Esophagus mucosa (tissue), 1 donor: ENCODE measurements at regions not wholly inside any gene's neighbourhood (a gene's known extent, or its start where the extent isn't known, plus 50 kb on each side); places are given as distances from the start of the nearest gene placed in this dataset.
"Not testable (repeated sequence)": the region's sequence is repeated elsewhere in the genome, so short reads cannot be mapped to it uniquely, and the experiment has no call there.

ENCODE experiments used
- ATAC-seq: fragments of 200-7000 bp; cut with Tn5 transposase; one replicate; pipeline ENCODE4 v1.9.1; 2020
- donor health status: DM: yes; HTN: yes; CAD: no.

GRCh38 chr15:26259581-26259980, 396.5 kb upstream of the ATP10A start:
- no peak for ATAC-seq

DNA sequence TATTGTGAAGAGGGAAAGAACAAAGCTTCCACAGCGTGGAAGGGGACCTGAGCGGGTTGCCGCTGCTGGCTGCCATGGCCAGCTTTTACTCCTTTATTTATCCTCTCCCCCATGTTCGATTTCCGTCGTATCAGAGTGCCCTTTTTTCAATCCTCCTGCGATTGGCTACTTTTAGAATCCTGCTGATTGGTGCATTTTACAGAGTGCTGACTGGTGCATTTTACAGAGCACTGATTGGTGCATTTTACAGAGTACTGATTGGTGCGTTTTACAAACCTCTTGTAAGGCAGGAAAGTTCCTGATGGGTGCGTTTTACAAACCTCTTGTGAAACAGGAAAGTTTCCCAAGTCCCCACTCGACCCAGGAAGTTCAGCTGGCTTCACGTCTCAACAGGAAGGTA, 381.7 kb upstream of the ATP10A start:
- not testable (repeated sequence) for ATAC-seq

GRCh38 chr15:26243382-26243781, 380.3 kb upstream of the ATP10A start:
- no peak for ATAC-seq

DNA sequence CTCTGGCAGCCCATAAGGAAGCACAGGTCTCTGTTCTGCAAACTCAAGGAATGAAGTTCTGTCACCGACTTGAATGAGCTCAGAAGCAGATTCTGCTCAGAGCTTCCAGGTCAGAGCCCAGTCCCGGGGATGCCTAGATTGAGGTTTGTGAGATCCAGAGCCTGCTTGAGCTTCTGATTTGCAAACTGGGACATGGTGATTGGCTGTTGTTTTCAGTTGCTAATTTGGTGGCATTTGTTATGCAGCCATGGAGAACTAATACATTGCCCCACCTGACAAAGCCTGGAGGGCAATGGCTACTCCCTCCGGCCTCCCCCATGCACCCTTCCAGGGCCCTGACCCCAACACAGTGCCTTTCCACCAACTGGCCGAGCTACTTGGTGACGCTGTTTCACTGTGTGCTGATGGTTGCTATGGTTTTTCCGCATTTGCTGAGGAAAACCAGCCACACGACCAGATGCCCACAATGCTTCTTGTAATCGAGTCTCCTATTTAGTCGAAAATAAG, 379.5 kb upstream of the ATP10A start:
- no peak for ATAC-seq

GRCh38 chr15:26235864-26236263, 372.7 kb upstream of the ATP10A start:
- ATAC-seq: no peak

DNA sequence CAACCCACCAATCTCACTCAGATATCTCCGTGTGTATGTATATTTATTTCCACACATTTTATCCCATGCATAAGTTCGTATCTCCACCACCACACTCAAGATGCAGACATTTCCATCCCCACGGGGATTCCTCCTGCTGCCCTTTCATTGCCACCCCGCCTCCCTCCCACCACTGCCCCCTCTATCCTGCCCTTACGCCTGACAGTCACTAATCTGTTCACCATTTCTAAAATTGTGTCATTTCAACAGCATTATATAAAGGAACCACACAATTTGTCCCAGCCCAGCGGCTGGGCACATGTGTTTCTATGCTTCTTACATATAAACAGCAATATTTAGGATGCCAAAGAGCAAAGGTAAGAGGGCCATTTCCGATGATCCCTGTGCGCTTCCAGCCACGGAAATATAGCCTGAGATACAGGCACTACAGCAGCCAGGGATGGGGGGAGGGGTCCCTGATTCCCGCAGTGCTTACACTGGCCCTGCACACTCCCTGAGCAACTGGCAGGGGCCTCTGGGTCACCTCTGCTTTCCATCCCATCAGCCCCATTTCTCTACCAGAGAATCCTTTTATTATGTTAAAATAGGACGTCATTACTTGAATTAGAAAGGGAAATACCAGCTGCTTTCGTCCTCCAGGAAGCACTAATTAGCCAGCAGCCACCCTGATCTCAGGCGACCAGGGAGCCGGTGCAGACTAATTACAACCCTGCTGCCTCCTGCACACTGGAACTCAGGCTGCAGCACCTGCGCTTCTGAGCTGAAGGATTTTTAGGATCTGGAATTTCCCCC, 372.0 kb upstream of the ATP10A start:
- ATAC-seq: no peak

DNA sequence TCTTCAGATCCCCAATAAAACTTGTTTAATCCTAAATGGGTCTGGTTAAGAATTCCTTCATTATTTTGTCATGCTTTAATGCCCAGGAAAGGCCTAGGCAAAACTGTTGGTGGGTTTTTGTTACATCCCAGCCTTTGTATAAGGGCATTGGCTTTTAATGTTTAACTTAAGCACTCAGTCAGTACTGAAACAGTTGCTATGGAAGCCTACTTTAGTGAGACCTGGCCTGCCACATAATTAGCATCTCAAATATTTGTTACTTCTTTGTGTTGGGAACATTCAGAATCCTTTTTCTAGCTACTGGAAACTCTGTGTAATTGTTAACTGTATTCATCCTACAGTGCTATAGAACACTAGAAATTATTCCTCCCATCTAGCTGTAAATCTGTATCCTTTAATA, 369.6 kb upstream of the ATP10A start:
- ATAC-seq: no peak

- ATAC-seq: no peak
These were observed 368.0 kb upstream of the ATP10A start for GRCh38 chr15:26231096-26231495.

- no peak for ATAC-seq
These were observed 361.1 kb upstream of the ATP10A start for GRCh38 chr15:26224266-26224665.

GRCh38 chr15:26223720-26224119, 360.6 kb upstream of the ATP10A start:
- no peak for ATAC-seq

- ATAC-seq: no peak
These were observed 359.7 kb upstream of the ATP10A start for GRCh38 chr15:26222781-26223180.

DNA sequence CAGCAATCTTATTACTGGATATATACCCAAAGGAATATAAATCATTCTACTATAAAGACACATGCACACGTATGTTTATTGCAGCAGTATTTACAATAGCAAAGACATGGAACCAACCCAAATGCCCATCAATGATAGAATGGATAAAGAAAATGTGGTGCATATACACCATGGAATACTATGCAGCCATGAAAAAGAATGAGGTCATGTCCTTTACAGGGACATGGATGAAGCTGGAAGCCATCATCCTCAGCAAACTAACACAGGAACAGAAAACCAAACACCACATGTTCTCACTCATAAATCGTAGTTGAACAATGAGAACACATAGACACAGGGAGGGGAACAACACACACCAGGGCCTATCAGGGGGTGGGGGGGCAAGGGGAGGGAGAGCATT, 353.9 kb upstream of the ATP10A start:
- not testable (repeated sequence) for ATAC-seq

GRCh38 chr15:26214290-26214689, 351.2 kb upstream of the ATP10A start:
- ATAC-seq: no peak

- ATAC-seq: no peak
These were observed 350.3 kb upstream of the ATP10A start for GRCh38 chr15:26213427-26213826.

GRCh38 chr15:26212109-26212508, 349.0 kb upstream of the ATP10A start:
- no peak for ATAC-seq

DNA sequence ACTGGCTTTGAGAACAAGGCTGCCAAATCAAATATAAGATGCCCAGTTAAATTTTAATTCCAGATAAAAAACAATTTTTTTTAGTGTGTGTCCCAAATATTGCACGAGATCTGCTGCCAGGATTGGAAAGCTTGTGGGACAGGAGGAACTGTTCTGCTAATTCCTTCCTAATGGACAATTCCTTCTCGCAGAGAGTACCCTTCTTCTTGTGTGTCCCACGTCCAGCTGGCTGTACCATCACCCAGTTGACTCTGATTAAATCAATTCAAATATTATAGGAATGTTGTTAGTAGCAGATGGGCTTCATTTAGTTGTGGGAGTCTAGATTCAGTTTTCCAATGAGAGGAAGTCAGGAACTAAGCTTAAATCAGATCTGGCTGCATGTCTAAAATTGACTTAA, 347.9 kb upstream of the ATP10A start:
- ATAC-seq: no peak

DNA sequence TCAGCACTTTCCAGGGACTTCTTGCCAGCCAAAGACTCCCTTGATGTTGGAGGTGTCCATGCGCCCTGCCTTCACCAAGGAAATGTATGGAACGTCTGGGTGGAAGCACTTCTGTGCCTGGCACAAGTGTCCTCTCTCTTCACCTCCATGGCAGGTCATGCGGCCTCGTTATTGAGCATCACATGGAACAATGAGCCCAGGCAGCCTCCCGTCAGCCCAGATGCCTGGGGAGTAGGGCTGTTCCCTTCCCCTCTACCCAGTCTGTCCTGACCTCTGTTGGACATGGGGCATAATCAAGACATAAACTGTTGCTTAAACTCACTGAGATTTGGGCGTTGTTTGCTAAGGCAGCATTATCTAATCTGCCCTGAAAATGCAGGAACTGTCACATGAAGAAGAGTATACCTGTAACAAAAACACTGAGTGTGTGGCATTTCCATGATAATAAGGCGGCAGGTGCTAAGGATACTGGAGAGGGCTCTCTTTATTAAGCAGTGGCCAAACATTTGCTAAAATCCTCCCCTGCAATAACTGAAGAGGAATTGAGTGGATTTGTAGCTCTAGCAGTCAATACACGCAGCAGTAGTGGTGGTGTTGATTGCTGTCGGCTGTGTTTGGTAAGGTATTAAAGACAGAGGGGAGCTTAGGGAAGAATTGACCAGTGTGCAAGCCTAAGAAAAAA, 338.2 kb upstream of the ATP10A start:
- ATAC-seq: no peak

- ATAC-seq: no peak
These were observed 337.3 kb upstream of the ATP10A start for GRCh38 chr15:26200427-26200826.

DNA sequence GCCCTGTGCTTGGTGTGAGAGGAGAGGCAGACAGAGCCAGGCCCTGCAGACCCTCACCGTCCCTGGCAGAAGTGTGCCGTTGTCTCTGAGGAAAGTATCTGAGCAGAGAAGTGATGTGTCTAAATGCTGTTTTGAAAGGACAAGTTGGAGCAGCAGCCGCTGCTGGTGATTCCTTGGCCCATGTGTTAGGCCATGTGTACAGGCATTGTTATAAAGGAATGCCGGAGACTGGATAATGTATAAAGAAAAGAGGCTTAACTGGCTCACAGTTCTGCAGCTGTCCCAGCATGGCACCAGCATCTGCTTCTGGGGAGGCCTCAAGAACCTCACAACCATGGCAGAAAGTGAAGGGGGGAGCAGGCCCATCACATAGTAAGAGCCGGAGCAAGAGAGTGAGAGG, 334.6 kb upstream of the ATP10A start:
- ATAC-seq: no peak

- no peak for ATAC-seq
These were observed 333.9 kb upstream of the ATP10A start for GRCh38 chr15:26197060-26197459.

DNA sequence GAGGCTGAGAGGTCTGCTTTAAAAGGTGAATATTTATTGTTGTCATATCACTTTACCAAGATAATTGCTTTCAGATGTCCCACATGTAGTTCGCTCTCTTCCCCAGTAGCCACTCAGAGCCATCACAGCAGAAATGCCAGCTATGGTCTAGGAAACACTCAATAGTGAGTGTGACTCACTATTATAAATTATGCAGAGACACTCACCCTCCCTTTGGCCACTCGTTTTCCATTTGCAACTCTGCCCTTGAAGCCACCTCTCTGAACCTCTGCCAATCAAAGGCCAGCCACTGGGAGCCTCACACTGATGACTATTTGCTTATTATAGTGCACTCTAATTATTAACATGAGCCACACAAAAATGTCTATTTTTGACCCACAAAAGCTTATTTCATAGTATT, 328.1 kb upstream of the ATP10A start:
- no peak for ATAC-seq

- not testable (repeated sequence) for ATAC-seq
These were observed 323.0 kb upstream of the ATP10A start for GRCh38 chr15:26186138-26186537.

- ATAC-seq: no peak
These were observed 319.3 kb upstream of the ATP10A start for GRCh38 chr15:26182441-26182840.

DNA sequence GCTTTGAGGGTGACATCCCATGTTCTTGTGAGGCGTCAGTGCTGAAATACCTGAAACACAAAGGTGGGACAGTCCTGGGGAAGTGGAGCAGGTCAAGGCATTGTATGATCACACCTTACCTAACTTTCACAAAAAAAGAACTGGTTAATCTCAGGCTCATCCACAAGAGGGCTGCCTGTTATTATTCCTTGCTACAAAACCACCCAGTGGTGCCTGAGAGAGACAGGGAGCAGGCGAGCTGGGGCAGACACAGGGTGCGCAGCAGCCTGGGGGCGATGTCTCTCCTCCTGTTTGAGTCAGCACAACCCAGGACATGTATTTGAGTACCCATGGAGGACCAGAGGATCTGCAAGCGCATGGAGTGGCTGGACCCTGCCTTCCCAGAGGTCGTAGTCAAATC, 316.8 kb upstream of the ATP10A start:
- ATAC-seq: no peak
